WTC11 (cell line): ENCODE measurements at regions not wholly inside any gene's neighbourhood (a gene's known extent, or its start where the extent isn't known, plus 50 kb on each side); places are given as distances from the start of the nearest gene placed in this dataset.

Source experiments
- ATAC-seq: fragments of 200-7000 bp; cut with Tn5 transposase; 2 replicates; pipeline ENCODE4 v1.10.0; 2021; ENCODE audit warnings: mild to moderate bottlenecking, moderate library complexity
- CTCF ChIA-PET: fragments of 300-600 bp; sonication (Branson Sonifier 250); formaldehyde crosslinking; loops from one replicate; lab custom pipeline; 2021; ENCODE audit warnings: antibody characterized with exemption; lab: Charles Lee
- POLR2A ChIA-PET: fragments of 350-600 bp; sonication (Branson Sonifier 250); formaldehyde crosslinking; loops from one replicate; lab custom pipeline; 2021; ENCODE audit warnings: antibody characterized with exemption; lab: Charles Lee
- DNase-seq: peaks from one replicate; pipeline ENCODE4 v3.0.0; 2021; ENCODE audit warnings: low spot score
- H3K27ac Mint-ChIP-seq: 2 replicates; pipeline ENCODE4 v1.8.0; 2021; ENCODE audit warnings: mixed read lengths
- H3K27me3 Mint-ChIP-seq: 2 replicates; pipeline ENCODE4 v1.8.0; 2021; ENCODE audit warnings: low read depth, mild to moderate bottlenecking, moderate library complexity, mixed read lengths
- H3K36me3 Mint-ChIP-seq: 2 replicates; pipeline ENCODE4 v1.8.0; 2021; ENCODE audit warnings: mixed read lengths
- H3K4me1 Mint-ChIP-seq: 2 replicates; pipeline ENCODE4 v1.8.0; 2022; ENCODE audit warnings: mixed read lengths
- H3K4me3 Mint-ChIP-seq: 2 replicates; pipeline ENCODE4 v1.8.0; 2021; ENCODE audit warnings: mild to moderate bottlenecking, moderate library complexity, mixed read lengths
- H3K9me3 Mint-ChIP-seq: 2 replicates; pipeline ENCODE4 v1.8.0; 2021; ENCODE audit warnings: mixed read lengths
- AFF4 ChIP-seq: sonication (generic); formaldehyde crosslinking; IDR thresholded peaks from 2 replicates; pipeline ENCODE4 v1.8.1; 2023; ENCODE audit warnings: mild to moderate bottlenecking, missing genetic modification reagents, borderline replicate concordance
- CREB1 ChIP-seq: sonication (generic); formaldehyde crosslinking; IDR thresholded peaks from 2 replicates; pipeline ENCODE4 v1.8.0; 2023; ENCODE audit warnings: mild to moderate bottlenecking, missing genetic modification reagents
- E2F4 ChIP-seq: sonication (generic); formaldehyde crosslinking; IDR thresholded peaks from 2 replicates; pipeline ENCODE4 v1.8.1; 2022; ENCODE audit warnings: low read depth, mild to moderate bottlenecking, moderate library complexity, missing genetic modification reagents, borderline replicate concordance
- E2F5 ChIP-seq: sonication (generic); formaldehyde crosslinking; IDR thresholded peaks from 2 replicates; pipeline ENCODE4 v1.8.1; 2022; ENCODE audit warnings: mild to moderate bottlenecking, moderate library complexity, missing genetic modification reagents
- ELF4 ChIP-seq: sonication (generic); formaldehyde crosslinking; IDR thresholded peaks from 2 replicates; pipeline ENCODE4 v1.8.1; 2022; ENCODE audit warnings: low read depth, mild to moderate bottlenecking, moderate library complexity, missing genetic modification reagents
- GTF2I ChIP-seq: fragments of 250-450 bp; sonication (Bioruptor Pico); conservative IDR thresholded peaks from 2 replicates; pipeline ENCODE4 v1.4.0; 2021; ENCODE audit warnings: mild to moderate bottlenecking
- NR1H2 ChIP-seq: sonication (generic); formaldehyde crosslinking; IDR thresholded peaks from 2 replicates; pipeline ENCODE4 v1.9.0; 2021; ENCODE audit warnings: mild to moderate bottlenecking, moderate library complexity, missing genetic modification reagents
- SOX15 ChIP-seq: fragments of 250-450 bp; sonication (Bioruptor Pico); IDR thresholded peaks from 2 replicates; pipeline ENCODE4 v1.9.0; 2021; ENCODE audit warnings: mild to moderate bottlenecking
- TCF7 ChIP-seq: sonication (generic); formaldehyde crosslinking; IDR thresholded peaks from 2 replicates; pipeline ENCODE4 v1.8.0; 2022; ENCODE audit warnings: mild to moderate bottlenecking, low read depth, missing genetic modification reagents, moderate library complexity
- TEAD1 ChIP-seq: sonication (generic); formaldehyde crosslinking; IDR thresholded peaks from 2 replicates; pipeline ENCODE4 v1.8.0; 2022; ENCODE audit warnings: mild to moderate bottlenecking, missing genetic modification reagents
- ZNF232 ChIP-seq: sonication (generic); formaldehyde crosslinking; IDR thresholded peaks from 2 replicates; pipeline ENCODE4 v1.8.0; 2022; ENCODE audit warnings: mild to moderate bottlenecking, missing genetic modification reagents
- ZNF532 ChIP-seq: fragments of 250-450 bp; sonication (Bioruptor Pico); IDR thresholded peaks from 2 replicates; pipeline ENCODE4 v1.9.0; 2021; ENCODE audit warnings: mild to moderate bottlenecking, borderline replicate concordance
- TF ChIP-seq, protein P1 (sequence below): sonication (generic); formaldehyde crosslinking; IDR thresholded peaks from 2 replicates; pipeline ENCODE4 v1.8.1; 2022; ENCODE audit warnings: mild to moderate bottlenecking, missing genetic modification reagents, moderate library complexity, borderline replicate concordance
- TF ChIP-seq, protein P2 (sequence below): sonication (generic); formaldehyde crosslinking; IDR thresholded peaks from 2 replicates; pipeline ENCODE4 v1.8.1; 2023; ENCODE audit warnings: mild to moderate bottlenecking, missing genetic modification reagents, moderate library complexity

DNA sequence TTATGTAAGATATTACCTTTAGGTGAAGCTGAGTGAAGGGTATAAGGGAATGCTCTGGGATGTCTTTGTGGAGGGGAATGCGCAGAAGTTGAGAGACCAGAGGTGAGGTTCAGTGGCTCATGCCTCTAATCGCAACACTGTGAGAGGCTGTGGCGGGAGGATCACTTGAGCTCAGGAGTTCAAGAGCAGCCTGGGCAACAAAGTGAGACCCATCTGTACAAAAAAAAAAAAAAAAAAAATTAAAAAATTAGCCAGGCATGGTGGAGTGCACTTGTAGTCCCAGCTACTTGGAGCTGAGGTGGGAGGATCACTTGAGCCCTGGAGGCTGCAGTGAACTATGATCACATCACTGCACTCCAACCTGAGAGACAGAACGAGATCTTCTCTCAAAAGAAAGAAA is 57.3 kb upstream of the SP3 start:
- POLR2A ChIA-PET, result interaction anchor here (0.6 kb wide), 1 partner anchor 405 kb away, joined by 3 read pairs; no protein-coding TSS in a partner anchor
- CTCF ChIA-PET, result interaction anchor here (0.9 kb wide), 1 partner anchor 16 kb away, joined by 4 read pairs; no protein-coding TSS in a partner anchor

More for the DNA sequence above, 57.3 kb upstream of the SP3 start:
- H3K27ac Mint-ChIP-seq, result peak overlapping the region; percentile 69
- DNase-seq (no peak), ATAC-seq (no peak)
- H3K4me3 Mint-ChIP-seq, result no peak overlapping the region
- peaks cover 49% of the 10 kb centered on the region for H3K4me1 Mint-ChIP-seq
- H3K9me3 Mint-ChIP-seq, result peaks cover 3% of the 10 kb centered on the region; the same call in 1 of the 2 replicates
- no peaks in the 10 kb centered on the region for H3K36me3 Mint-ChIP-seq
- H3K27me3 Mint-ChIP-seq, result no peaks in the 10 kb centered on the region
- TF ChIP-seq E2F4 (CRISPR knock-in tag), result no peak
- no peak for TF ChIP-seq TCF7 (CRISPR knock-in tag)
- no peak for TF ChIP-seq ZNF532 (CRISPR knock-in tag)
- no peak for TF ChIP-seq ELF4 (CRISPR knock-in tag)
- TF ChIP-seq NR1H2 (CRISPR knock-in tag), result no peak
- no peak for TF ChIP-seq E2F5 (CRISPR knock-in tag)
- TF ChIP-seq, protein P1, sequence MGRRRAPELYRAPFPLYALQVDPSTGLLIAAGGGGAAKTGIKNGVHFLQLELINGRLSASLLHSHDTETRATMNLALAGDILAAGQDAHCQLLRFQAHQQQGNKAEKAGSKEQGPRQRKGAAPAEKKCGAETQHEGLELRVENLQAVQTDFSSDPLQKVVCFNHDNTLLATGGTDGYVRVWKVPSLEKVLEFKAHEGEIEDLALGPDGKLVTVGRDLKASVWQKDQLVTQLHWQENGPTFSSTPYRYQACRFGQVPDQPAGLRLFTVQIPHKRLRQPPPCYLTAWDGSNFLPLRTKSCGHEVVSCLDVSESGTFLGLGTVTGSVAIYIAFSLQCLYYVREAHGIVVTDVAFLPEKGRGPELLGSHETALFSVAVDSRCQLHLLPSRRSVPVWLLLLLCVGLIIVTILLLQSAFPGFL (CRISPR knock-in tag), result no peak
- no peak for TF ChIP-seq TEAD1 (CRISPR knock-in tag)
- no peak for TF ChIP-seq AFF4 (CRISPR knock-in tag)
- no peak for TF ChIP-seq SOX15
- TF ChIP-seq CREB1 (CRISPR knock-in tag), result no peak
- TF ChIP-seq, protein P2, sequence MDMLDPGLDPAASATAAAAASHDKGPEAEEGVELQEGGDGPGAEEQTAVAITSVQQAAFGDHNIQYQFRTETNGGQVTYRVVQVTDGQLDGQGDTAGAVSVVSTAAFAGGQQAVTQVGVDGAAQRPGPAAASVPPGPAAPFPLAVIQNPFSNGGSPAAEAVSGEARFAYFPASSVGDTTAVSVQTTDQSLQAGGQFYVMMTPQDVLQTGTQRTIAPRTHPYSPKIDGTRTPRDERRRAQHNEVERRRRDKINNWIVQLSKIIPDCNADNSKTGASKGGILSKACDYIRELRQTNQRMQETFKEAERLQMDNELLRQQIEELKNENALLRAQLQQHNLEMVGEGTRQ (CRISPR knock-in tag), result no peak
- TF ChIP-seq ZNF232 (CRISPR knock-in tag), result no peak
- no peak for TF ChIP-seq GTF2I (CRISPR knock-in tag)
